DND-41 (cell line): ENCODE measurements at regions not wholly inside any gene's neighbourhood (a gene's known extent, or its start where the extent isn't known, plus 50 kb on each side); places are given as distances from the start of the nearest gene placed in this dataset.

ENCODE experiments used
- ATAC-seq: fragments of 200-7000 bp; cut with Tn5 transposase; 3 replicates; pipeline ENCODE4 v1.9.1; 2021; ENCODE audit warnings: low read depth; ENCODE audit not compliant: insufficient read depth
- DNase-seq: peaks from one replicate; pipeline ENCODE4 v3.0.0-alpha.2; 2020
- H2AFZ ChIP-seq: 2 replicates; pipeline ENCODE4 v1.6.0; 2012; ENCODE audit warnings: low read depth, low read length
- H3K27ac ChIP-seq: 2 replicates; pipeline ENCODE4 v1.5.1; 2012; ENCODE audit warnings: low read length, inconsistent platforms
- H3K27me3 ChIP-seq: fragments of 200-600 bp; sonication (generic); 2 replicates; pipeline ENCODE4 v1.6.0; 2012; ENCODE audit warnings: low read length, mild to moderate bottlenecking, inconsistent platforms; ENCODE audit not compliant: insufficient read depth, poor library complexity
- H3K36me3 ChIP-seq: 2 replicates; pipeline ENCODE4 v1.5.1; 2012; ENCODE audit warnings: low read length, inconsistent platforms; ENCODE audit not compliant: insufficient read depth
- H3K4me1 ChIP-seq: 2 replicates; pipeline ENCODE4 v1.5.1; 2012; ENCODE audit warnings: mild to moderate bottlenecking, low read length; ENCODE audit not compliant: insufficient read depth
- H3K4me2 ChIP-seq: 2 replicates; pipeline ENCODE4 v1.6.0; 2012; ENCODE audit warnings: mild to moderate bottlenecking, moderate library complexity, low read length, inconsistent platforms; ENCODE audit not compliant: insufficient read depth
- H3K4me3 ChIP-seq, 2 experiments: fragments of 200-600 bp in 1 of 2; shearing (Covaris generic) in 1 of 2; 2 replicates each; pipeline ENCODE4 v1.5.1; 2012 to 2016; ENCODE audit warnings: inconsistent platforms in 2 of 2, low read length in 2 of 2, mild to moderate bottlenecking in 2 of 2, low read depth in 1 of 2, moderate library complexity in 1 of 2
- H3K79me2 ChIP-seq: 2 replicates; pipeline ENCODE4 v1.6.0; 2012; ENCODE audit warnings: low read length, inconsistent platforms; ENCODE audit not compliant: insufficient read depth
- H3K9ac ChIP-seq: 2 replicates; pipeline ENCODE4 v1.6.0; 2012; ENCODE audit warnings: low read depth, mild to moderate bottlenecking, inconsistent platforms, low read length, moderate library complexity
- H3K9me3 ChIP-seq: 2 replicates; pipeline ENCODE4 v1.5.1; 2012; ENCODE audit warnings: low read length, moderate library complexity, mild to moderate bottlenecking, inconsistent platforms; ENCODE audit not compliant: insufficient read depth, severe bottlenecking
- H4K20me1 ChIP-seq: 2 replicates; pipeline ENCODE4 v1.6.0; 2012; ENCODE audit warnings: low read length; ENCODE audit not compliant: insufficient read depth
- CTCF ChIP-seq: IDR thresholded peaks from 2 replicates; pipeline ENCODE4 v1.5.1; 2012; ENCODE audit warnings: borderline replicate concordance, low read length, moderate library complexity, mild to moderate bottlenecking; ENCODE audit not compliant: poor library complexity, severe bottlenecking; ENCODE audit errors: extremely low read depth
- EZH2 ChIP-seq: IDR thresholded peaks from 3 replicates; pipeline ENCODE4 v1.6.1; 2012; ENCODE audit warnings: borderline replicate concordance, low read depth, mild to moderate bottlenecking, moderate library complexity, low read length, inconsistent platforms; ENCODE audit not compliant: severe bottlenecking

DNA sequence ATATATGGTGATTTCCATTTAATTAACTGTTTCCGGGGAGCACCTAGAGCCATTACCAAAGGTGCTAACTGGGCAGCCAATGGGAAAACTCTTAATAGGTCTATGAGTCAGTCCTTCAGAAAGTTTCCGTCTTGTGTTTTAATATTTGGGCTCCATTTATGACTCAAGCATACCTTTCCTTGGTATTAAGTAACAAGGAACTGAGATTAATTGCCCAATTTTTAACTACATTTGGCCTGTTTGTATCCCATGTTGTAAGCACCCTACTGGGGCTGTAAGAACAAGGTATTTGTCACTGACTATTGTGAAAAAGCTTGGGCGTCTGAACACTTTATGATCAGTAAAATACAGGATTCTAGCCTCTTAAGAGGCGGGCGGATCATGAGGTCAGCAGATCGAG is 62.8 kb upstream of the FOXN3 start:
- no peaks in the 10 kb centered on the region for H3K27me3 ChIP-seq
- no peak overlapping the region for H3K9ac ChIP-seq
- no peak overlapping the region for H3K27ac ChIP-seq
- peaks cover 4% of the 10 kb centered on the region; the same call in 1 of the 2 replicates for H3K36me3 ChIP-seq
- H2AFZ ChIP-seq, result no peak overlapping the region
- no peak for ATAC-seq
- H3K4me2 ChIP-seq, result no peak overlapping the region
- no peak overlapping the region for H3K4me3 ChIP-seq
- H4K20me1 ChIP-seq, result 0 out of 2 replicates have a peak, but pooled peaks cover 2% of the 10 kb centered on the region
- DNase-seq, result no peak
- TF ChIP-seq EZH2, result no peak
- no peak for TF ChIP-seq CTCF
- H3K79me2 ChIP-seq, result no peaks in the 10 kb centered on the region; the same call in 1 of the 2 replicates
- H3K4me1 ChIP-seq, result no peaks in the 10 kb centered on the region
- H3K9me3 ChIP-seq, result no peaks in the 10 kb centered on the region

GRCh38 chr14:89477391-89477790 is 60.4 kb upstream of the FOXN3 start:
- Histone ChIP-seq H4K20me1 (no peaks in the 10 kb centered on the region), H3K9ac (no peak overlapping the region), H3K79me2 (no peaks in the 10 kb centered on the region; the same call in 1 of the 2 replicates), H3K9me3 (no peaks in the 10 kb centered on the region), H3K4me3 (no peak overlapping the region), H3K4me2 (no peak overlapping the region), H2AFZ (no peak overlapping the region), H3K4me1 (no peaks in the 10 kb centered on the region), H3K36me3 (no peaks in the 10 kb centered on the region), H3K27ac (no peak overlapping the region), H3K27me3 (no peaks in the 10 kb centered on the region)
- DNase-seq, result no peak
- ATAC-seq, result no peak
- TF ChIP-seq EZH2 (no peak), CTCF (no peak)

DNA sequence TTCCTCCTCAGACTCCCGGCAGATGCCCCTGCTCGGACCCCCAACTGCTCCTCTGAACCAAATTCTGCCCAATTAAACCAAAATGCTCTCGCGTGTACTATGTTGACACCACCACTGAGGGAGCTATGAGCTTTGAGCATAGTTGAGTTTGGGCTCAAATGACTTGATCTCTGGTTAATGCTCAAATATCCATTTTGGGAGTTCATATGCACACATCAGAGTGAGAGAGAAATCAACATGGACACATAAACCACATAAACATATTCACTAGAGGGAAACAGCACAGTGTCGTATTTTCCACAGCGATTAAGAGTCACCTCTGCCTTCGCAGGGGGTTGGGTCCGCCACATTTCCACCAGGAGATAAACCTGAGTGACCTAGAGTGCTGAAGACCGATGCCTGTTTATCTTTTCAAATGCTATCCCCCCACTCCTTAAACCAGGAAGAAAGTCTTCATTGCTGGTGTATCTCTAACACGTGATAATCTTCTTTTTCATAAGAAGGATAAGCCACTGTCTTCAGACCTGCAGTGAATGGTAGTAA is 59.4 kb upstream of the FOXN3 start:
- Histone ChIP-seq H3K4me1 (no peaks in the 10 kb centered on the region), H3K4me3 (no peak overlapping the region), H3K36me3 (no peaks in the 10 kb centered on the region), H2AFZ (no peak overlapping the region), H3K4me2 (no peak overlapping the region), H3K9ac (no peak overlapping the region), H3K27ac (no peak overlapping the region), H3K27me3 (no peaks in the 10 kb centered on the region), H3K9me3 (no peaks in the 10 kb centered on the region), H3K79me2 (no peaks in the 10 kb centered on the region; the same call in 1 of the 2 replicates), H4K20me1 (no peaks in the 10 kb centered on the region)
- DNase-seq (no peak), ATAC-seq (no peak)
- TF ChIP-seq CTCF (no peak), EZH2 (no peak)
